Glomerular visceral epithelial cell (primary cell): ENCODE measurements at regions not wholly inside any gene's neighbourhood (a gene's known extent, or its start where the extent isn't known, plus 50 kb on each side); places are given as distances from the start of the nearest gene placed in this dataset.
A peak's percentile ranks its signal among the peaks of the same experiment; 100 is the strongest.

Experiments
- DNase-seq: peaks from one replicate; pipeline ENCODE4 v3.0.0-alpha.2; 2016; ENCODE audit errors: extremely low spot score

DNA sequence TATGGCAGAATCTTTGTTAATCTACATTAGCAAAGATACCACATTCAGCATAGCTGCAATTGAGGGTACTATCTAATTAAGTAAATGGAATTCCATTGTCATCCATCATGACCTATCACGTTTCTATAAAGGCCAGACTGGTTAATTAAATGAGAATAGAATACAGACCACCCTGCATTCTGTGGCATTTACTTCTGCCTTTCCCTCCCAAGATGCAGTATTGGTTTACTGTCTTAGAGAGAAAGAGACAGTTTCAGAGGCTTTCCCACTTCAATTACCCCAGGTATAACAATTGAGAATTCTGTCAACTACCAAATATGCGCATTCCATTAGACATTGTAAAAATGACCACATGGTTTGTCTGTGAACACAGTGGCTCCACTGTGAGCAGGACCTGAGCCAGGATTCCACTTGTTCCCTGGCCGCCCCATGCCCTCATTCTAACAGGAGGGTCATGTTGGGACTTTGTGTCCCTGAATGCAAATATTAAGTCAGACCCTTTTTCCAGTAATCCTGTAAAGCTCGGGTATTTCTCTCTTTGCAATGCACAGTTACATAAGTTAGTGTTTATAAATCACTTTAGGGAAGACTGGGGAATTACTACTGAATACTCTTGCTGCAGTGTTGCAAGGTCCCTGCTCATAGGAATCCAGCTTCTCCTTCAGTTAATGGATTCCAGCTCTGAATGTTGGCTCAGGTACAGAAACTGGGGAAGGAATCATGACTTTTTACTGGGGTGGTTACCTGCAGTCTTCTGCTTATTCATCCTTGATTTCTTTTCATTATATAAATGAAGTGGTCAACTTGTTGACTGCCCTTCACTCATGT, 261.0 kb downstream of the PDGFC start:
- DNase-seq, result no peak

DNA sequence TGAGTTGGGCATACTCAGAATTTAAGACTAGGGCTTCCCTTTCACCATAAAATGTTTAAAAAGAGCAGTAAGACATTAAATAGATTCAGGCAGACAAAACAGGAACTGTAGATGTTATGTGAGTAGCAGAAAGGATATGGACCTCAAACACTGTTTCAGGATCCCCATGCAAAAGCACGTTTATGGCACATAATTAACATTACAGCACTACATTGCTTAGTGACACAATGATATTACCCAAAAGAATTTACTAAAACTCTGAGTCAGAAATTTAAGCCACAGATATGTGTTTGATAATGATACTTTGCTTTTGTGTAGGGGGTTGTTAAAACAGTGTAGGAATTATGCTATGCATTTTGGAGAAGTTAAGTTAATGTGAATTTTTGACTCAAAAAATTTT, 266.3 kb downstream of the PDGFC start:
- DNase-seq, result no peak

DNA sequence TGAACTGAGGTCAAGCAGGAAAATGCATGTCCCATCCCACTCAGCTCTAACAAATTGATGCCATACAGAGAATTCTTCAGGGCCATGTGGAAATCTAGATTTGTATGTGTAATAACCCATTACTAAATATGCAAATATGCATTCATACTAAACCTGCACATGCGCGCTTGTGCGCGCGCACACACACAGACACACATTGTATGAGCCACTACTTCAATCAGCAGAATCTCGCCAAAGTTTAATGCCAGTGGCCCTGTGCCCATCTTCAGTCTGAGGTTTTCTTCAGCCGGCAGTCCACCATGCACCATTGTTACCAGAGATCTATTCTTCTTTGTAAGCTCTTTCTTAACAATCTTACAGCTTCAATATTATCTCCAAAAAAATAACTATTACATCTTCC, 276.4 kb downstream of the PDGFC start:
- DNase-seq, result no peak

DNA sequence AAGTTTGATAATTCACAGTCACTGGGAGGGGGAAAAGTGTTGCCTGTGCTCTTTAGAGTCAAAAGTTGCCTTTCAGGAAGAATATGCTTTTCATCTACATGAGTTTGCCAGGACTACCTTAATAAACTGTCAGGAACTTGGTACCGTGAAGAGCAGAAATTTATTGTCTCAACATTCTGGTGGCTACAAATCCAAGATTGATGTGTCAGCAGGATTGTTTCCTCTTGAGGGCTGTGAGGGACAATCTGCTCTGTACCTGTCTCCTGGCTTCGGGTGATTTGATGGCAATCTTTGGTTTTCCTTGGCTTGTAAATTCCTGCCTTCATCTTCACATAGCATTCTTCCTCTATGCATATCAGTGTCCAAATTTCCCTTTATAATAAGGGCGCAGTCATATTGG, 277.2 kb downstream of the PDGFC start:
- no peak for DNase-seq

DNA sequence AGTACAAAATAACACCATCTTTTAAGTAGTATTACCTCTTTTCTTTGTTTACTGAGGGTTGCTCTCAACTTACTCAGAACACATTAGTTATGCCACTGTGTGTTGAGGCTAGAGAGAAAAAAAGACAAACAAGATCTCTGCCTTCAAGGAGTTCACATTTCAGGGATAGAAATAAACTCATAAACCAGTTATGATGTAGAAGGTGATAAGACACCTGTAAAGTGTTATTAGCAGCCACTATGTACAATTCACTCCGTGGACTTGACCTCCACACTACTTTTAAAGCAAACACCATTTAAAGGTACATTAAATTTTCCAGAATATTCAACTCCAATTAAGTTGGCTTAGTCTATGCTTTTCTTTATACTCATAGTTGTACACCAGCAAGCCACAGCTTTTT, 278.0 kb downstream of the PDGFC start:
- no peak for DNase-seq

DNA sequence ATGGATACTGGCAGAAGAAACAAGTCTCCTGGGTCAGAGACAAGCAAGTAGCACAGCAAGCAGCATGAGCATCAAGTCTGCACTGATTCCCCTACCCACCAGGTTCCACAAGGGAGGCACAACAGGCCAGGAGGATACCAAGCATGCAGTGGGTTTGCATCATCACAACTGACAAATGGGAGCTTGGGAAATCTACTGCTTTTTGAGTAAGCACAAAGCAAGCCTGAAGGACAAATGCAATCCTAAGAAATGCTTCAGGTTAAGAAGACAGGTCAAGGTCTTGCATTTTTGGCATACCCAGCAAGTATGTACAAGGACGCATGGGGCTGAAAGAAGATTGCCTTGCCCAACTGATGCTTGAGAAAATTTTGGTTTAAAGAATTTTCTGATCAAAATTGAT, 279.6 kb downstream of the PDGFC start:
- no peak for DNase-seq

DNA sequence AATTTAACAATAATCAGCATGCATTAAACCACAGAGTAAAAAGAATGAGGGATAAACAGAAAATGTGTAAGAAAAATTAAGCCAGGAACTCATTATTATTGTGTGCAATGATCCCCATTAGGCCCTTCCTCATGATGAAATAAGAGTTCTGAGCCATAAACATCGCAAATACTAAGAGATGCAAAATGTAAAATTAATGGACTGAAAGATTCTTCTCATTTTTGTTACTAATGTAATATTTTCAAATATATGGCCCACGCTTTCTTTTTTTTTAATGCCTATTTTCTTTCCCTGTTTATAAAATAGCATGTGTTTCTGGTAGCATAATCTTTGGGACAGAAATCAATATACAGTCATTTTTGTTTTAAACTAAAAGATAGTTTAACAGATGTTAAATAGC, 281.0 kb downstream of the PDGFC start:
- no peak for DNase-seq

DNA sequence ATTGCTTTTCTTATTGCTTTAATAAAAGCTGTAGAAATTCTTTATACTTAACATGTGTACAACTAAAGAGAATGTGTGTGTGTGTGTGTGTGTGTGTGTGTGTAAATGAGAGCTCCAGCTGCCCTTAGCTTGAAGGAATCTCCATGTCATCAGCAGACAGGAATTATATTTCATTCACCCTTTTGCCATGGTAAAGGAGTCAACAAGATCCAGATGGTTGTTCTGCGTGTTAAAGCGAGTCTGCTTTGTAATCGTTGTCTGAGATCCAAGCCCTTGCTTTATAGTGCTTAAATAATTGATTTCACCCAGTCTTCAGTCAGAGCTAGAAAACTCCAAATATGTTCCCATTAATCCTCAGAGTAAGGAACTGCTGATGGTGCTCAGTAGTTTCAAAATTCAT, 285.5 kb downstream of the PDGFC start:
- DNase-seq, result peak; percentile 52

DNA sequence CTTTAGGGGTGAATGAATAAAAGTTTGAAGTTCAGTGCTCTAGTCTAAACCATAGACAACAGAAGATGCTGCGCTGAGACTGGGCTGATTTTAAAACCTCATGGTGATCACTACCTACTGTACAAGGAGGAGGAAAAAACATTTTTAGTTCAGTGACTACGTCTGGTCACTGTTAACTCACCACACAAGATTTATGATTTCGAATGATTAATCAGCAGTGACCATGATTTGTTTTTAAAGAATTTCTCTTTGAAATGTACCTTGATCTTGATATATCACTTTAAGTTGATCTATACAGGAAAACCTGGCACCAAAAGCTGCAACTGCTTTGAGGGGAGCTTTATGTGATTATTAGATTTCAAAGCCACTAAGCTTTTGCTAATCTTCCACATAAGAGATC, 286.3 kb downstream of the PDGFC start:
- DNase-seq, result no peak

DNA sequence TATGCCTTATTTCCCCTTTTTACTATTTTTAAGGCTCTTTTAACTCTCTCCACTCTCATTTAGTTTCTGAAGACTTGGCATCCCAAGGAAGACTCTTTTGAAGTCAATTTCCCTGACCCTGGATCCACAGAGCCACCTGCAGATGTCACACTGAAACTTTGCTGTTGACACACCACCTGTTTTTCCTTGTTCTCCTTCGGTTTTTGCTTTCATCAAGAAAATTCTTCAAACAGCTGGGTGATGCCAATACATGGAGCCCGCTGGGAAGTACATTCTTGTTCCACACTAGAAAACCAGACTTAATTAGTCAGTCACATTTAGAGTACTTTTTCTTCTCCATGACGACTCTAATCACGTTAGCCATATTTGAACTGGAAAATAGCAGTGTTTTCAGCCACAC, 293.9 kb downstream of the PDGFC start:
- DNase-seq, result no peak

DNA sequence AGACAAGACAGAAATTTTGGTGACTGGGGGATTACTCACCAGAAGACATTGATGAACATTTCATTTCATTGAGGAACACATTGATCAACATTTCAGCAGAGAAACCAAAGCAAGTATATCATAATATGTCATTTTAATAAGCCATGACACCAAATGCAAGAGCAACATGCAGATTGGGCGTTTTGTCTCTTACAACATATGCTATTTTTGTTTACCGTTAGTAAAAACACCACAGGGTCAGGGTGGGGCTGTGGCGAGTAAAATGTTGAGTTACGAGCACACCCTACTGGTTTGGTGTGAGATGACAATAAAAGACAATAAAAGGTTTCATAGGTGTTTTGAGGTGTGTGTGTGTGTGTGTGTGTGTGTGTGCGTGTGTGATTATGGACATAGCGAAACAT, 294.5 kb downstream of the PDGFC start:
- DNase-seq, result no peak

DNA sequence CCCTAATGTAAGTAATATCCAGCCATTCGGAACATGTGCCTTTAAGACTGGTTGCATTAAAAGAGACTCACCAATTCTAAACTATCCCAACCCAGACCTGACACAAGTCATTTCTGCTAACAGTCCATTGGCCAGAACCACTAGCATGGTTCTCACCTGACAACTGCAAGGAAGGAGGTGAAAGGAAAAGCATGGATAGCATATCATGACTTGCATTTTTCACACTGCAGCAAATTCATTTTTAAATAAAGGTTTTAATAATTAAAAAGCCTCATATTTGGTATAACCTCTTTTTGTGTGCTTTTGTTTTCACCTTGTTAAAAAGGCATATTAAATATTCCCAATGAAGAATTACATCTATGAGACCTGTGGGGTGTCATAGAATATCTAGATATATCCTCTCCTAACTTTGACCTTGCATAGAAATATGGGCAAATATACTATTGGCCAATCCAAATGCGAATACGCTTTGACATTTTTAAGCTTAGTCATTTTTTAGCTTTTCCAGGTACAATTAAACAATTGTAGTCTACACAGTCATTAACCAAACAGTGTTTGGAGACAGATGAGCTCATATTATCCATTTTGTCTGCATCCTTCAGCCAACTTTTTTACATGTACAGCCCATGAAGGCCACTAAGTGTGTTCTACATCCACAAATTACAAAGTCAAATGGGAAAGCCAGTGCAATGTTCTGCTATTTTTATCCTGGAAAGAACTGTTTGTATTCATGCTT, 295.3 kb downstream of the PDGFC start:
- DNase-seq, result no peak

DNA sequence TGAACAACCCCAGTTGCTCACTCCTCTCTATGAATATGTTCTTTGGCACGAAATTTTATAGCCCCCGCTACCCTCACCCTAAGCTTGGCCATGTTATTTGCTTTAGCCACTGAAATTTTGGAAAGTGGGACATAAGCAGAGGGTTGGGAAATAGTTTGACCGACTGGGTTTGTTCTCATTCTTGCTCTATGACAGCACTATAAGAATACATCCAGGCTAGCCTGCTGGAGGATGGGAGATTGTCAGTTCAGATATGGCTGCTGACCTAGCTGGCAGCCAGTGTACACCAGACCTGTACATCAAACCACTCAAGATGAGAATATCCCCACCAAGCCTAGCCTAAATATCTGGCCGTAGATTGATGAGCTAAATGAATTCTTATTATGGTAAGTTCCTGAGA, 298.1 kb downstream of the PDGFC start:
- DNase-seq, result no peak

DNA sequence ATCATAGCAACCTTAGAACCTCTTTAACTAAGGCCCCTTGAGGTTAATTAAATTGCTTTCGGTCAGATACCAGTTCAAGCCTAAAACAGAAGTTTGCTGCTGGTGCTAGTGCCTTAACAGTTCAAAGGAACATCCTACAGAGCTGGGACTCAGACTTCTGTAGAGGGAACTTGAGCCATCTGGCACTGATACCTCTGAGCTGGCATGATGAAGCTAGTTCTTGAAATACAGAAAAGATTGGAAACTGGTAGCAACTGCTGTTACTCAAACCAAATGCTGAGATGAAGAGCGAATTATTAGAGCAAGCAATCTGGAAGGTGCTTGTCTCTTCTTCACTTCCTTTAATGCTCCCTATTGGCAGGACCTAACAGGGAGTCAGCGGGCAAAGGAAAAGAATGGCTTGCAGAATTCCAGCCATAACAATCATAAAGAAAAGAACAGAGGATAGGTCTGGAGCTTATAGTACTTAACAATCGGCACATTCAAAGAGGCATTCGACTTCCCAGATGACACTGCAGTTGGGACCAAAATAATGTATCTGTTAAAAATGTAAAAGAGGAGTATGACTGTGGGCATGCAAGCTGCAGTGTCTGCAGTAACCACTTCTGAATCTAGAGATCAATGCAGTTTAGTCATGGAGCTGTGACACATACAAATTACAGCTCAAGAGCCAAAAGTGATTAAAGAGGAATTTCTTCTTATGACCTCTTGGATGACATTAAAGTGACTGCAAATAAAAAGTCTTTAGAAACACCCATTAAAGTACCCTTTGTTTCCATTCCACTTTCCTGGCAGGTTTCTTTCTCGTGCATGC, 298.9 kb downstream of the PDGFC start:
- no peak for DNase-seq

DNA sequence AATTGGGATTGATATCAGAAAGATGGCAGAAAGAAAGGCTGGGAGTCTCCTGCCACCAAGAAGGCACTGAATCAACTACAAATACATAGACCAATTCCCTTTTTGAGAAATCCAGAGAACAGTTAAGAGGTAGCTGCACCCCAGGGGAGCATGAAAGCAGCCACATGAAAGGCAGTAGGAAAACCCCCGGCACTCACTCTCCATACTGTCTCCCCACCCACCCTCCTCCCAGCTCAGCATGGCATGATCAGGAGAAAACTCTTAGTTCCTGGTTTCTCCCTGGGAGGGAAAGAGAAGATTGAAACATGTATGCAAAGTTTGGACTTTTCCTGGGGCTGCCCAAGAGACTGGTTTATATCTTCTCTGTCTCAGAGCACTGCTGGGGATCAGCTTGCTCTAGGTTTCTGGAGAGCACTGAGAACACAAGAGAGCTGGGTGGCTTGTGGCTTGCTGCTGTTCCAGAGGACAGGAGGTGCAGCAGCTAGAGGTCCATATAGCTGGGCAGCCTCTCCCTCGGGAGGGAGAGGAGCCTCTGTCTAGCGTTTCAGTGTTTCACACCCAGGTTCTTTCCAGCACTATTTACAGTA, 305.7 kb downstream of the PDGFC start:
- no peak for DNase-seq

DNA sequence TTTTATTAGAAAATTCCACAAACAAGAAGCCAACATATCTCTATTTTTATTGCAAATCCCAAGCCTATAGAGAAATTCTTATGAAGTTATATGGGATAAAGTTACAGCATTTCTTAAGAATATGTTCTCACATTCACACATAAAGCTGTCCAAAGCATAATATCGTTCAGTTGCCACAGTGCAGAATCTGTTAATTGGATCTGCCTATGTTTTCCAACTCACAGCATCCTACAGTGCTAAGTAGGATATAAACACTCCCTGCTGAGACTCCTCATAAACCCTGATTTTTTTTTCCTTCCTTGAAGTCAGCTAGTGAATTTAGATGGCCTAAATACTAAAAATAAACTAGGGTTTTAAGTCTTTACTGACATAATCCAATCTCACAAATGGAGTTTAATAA, 307.9 kb downstream of the PDGFC start:
- DNase-seq, result no peak

DNA sequence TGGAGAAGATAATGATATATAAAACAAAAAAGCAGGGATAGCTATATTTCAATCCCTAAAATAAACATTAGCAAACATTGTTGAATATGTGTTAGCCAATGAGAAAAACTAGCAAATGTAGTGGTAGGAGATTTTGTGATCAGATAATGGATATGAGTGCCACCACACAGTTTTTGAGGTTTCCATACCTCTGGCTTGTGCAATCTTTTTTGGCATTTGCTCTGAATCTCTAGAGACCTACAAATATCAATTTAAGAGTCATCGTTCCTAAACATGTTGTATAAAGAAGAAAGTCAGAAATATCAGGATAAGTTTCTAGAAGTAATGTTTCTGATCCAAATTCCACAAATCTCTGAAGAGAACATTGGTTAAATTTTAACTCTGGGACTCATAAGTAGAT, 308.7 kb downstream of the PDGFC start:
- no peak for DNase-seq

DNA sequence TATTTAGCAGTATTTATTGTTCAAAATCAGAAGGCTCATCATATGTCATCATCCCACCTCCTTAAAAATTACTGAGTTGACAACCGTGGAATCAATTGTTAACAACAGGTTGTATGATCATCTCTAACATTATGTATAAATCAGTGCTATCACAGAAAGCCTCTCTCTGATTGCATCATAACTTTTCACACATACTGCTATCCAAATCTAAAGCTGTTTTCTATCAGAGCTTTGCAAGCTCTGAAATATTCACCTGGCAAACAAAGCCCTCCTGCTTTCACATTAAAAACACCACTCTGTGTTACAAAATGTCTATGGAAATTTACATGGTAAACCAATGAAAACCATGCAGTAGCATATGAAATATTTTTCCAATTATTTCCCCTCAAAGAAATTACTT, 310.0 kb downstream of the PDGFC start:
- DNase-seq, result no peak

DNA sequence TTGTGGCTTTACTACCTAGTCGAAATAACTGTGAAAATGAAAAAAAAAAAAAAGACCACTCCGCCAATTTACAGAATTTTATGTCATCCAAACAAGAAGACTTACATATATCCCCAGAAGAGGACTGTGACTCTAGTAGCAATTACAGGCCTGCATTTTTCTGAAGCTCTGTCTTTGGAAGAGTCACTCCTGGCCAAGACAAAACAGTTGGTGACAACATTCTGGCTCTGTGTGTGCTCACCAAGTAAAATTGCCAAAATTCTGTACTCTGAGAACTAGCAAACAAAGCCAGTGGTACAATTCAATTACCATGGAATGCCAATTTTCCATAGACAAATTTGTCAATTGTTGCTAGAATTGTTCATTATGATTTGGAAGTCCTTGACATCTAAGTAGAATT, 311.1 kb downstream of the PDGFC start:
- DNase-seq, result no peak

DNA sequence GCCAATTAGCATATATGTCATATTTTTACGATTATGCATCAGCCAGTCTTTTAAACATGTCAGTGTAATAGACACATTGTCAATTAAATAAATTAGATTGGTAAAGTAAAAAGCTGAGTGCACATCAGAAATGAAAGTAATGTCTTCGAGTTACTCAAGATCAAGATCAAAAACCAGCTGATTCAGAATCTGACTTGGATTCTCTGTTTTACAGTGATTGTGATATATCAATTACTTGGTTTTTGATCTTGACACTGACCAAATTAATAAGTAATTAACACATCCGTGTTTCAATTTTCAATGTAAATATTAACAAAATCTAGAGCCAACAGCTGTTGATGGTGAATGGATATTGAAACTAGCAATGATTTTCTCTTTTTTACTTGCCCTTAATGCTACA, 311.6 kb downstream of the PDGFC start:
- no peak for DNase-seq

DNA sequence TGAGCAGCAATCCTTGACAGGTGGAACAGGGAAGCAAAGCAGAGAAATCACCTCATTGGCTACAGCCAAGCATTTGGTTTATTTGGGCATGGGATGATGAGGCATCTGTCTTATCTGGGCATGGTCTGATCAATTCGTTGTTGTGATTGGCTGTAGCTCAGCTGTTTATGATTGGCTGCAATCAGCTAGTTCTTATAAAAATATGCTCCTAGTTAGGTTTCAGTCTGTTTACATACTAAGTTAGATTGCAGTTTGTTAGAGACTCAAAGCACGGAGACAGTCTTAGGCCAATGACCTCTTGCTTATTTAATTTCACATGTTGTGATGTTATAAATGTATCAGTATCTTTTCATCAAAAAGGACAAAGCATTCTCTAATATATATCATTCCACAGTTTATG, 312.0 kb downstream of the PDGFC start:
- no peak for DNase-seq

DNA sequence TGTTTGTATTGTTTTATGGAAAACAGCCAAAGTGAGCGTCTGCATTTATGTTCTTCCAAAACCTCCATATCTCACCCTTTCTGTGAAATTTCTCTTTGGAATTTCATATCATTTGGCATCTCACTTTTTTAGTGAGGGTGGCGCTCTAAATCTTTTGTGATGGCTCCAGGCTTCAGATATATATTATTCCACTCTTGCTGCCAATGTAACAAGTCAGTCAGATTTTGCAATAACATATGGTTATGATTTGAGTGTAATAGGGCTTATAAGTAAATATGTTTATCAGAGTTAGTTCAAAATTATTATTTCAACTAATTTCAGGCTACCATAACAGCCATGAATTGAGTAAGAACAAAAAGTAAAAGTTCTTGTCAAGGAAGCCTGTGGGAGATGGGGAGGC, 314.7 kb downstream of the PDGFC start:
- DNase-seq, result no peak
